HG03378 (cell line): ENCODE measurements at regions not wholly inside any gene's neighbourhood (a gene's known extent, or its start where the extent isn't known, plus 50 kb on each side); places are given as distances from the start of the nearest gene placed in this dataset.

ENCODE experiments used
- ATAC-seq: cut with Tn5 transposase; IDR thresholded peaks from one replicate; pipeline ENCODE4 v1.9.1; 2021; ENCODE audit warnings: mild to moderate bottlenecking, moderate library complexity; ENCODE audit not compliant: unreplicated experiment

DNA sequence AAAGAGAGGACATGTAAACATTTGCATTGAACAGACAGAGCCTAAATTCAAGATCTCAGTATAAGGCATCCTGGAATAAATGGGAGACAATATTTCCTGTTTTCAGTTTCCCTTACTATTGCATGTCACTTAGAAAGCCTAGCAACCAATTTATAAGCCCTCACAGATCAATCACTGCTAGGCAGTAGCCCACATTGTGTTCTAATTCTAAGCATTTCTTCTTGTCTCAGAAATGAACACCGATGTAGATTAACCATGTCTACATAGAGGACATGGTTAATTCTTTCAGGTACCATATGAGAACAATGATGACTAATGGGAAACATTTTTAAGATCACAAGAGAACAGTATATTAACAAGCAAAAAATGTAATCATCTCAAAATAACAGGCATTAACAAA, 79.6 kb upstream of the HMHB1 start:
- ATAC-seq, result no peak

DNA sequence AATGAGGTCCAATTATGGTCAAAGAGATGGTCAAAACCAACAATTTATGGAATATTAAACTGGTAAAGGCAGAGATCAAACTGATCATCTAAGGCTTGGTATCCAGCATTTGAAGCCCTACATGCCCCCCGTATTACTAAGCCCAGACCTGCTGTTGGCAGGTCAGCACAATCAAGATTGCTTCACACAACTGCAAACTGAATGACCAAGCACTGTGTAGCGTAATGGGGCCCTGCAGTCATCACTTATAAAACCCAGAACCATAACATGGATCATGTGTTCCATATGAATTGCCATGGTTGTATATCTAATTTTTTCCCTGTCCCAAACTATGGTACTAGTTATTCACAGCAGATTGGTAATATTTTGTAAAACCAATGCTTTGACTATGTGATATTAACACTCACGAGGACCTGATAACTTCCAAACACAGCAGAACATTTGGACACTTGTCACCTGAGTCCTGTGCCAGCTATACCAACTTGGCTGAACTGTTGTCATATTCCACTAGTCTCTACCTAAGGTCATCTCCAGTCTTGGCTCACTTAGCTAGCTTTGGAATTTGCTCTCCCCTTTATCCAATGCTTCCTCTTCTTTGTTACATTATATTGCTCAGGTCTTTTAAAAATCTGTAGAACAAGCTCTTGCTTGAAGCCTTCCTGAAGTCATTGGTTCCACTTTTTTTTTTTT, 81.7 kb upstream of the HMHB1 start:
- no peak for ATAC-seq

DNA sequence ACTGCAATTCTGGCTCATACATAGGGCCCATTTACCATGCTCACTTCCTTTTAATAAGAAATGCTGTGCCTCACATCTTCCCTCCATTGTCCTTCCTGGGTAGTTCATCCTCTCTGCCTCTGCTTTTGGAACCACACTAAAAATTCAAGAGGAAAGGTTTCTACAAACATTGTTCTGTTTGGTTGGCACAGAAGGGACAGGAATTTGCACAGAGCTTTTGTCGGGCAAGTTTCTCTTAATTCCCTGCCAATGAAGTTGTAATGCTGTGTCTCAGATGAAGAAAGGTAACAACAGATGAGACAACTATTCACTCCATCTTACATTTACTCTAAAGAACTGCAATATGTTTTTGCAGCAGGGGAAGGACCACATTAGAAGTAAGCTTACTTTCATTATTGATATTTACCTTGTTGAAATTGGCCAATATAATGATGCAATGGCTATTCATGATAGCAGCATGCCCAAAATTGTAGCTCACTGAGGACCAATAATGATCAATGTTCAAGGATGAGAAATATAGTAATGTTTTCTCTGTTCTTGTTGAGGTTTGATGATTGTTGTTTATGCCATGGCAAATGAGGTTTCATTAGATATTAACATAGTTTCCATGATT, 82.5 kb upstream of the HMHB1 start:
- ATAC-seq, result no peak

DNA sequence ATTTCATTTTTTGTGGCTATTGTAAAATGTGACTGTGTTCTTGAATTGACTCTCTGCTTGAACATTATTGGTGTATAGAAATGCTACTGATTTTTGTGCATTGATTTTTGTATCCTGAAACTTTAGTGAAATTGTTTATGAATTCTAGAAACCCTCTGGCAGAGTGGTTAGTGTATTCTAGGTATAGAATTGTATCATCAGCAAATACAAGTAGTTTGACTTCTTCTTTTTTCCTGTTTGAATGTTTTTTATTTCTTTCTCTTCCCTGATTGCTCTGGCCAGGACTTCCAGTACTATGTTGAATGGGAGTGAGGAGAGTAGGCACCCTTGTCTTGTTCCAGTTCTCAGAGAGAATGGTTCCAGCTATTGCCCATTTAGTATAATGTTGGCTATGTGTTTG, 88.8 kb upstream of the HMHB1 start:
- ATAC-seq, result no peak

DNA sequence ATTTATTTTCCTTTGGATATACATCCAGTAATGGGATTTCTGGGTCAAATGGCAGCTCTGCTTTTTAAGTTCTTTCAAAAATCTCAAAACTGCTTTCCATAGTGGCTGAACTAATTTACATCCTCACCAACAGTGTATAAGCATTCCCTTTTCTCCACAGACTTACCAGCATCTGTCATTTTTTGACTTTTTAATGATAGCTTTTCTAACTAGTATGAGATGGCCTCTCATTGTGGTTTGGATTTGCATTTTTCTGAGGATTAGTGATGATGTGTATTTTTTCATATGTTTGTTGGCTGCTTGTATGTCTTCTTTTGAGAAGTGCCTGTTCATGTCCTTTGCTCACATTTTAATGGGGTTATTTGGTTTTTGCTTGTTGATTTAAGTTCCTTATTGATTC, 90.0 kb upstream of the HMHB1 start:
- no peak for ATAC-seq

DNA sequence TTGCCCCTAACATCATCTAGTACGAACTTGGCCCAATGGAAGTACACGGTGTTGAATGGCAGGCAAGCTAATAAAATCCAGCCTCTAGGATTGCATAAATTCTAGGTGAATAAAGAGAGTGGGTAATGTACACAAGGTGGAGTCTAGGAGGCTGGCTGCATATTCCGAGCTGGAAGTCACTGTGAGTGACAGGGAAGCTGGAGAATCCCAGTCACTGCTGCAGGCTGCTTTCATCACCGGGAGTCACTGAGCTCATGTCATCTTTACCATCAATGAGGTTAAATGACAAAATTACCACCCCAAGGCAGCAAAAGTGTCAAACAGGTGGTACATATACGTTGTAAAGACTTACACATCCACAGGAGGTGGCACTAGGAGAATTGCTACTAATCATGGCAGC, 91.3 kb upstream of the HMHB1 start:
- ATAC-seq, result no peak

DNA sequence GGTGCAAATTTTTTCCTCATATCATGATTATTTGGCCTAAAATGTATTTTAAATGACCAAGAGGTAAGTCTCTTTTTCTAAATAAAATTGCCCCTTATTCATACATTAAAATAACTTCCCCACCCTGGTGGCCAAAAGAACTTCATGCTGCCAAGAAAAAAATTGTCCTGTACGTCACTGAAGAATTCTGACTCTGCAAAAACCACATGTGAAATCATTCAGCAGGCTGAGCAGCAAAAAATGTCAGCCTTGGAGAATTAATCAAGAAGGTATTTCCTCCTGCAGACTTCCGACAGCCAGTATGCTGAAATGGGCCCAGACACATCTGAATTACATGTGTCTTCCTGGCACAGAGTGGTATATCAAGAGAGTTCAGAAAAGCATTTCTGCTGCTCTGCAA, 94.6 kb upstream of the HMHB1 start:
- ATAC-seq, result no peak

DNA sequence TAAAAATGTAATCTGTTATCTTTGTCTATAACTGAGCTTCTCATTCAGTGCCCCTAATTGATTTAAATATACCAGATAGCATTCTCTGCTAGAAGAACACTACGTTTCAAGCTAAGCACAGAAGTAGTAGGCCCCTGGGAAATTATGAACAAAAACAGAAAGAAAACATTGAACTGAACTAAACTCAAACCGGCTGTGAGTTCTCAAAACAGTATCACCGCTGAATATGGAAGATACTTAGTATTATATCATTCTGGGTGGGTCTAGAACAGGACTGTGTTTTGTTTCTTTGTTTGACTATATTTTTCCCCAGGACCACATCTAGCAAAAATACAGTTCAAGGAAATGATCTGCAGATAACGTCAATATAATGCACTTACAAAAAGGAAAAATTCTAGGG, 95.1 kb upstream of the HMHB1 start:
- ATAC-seq, result no peak

DNA sequence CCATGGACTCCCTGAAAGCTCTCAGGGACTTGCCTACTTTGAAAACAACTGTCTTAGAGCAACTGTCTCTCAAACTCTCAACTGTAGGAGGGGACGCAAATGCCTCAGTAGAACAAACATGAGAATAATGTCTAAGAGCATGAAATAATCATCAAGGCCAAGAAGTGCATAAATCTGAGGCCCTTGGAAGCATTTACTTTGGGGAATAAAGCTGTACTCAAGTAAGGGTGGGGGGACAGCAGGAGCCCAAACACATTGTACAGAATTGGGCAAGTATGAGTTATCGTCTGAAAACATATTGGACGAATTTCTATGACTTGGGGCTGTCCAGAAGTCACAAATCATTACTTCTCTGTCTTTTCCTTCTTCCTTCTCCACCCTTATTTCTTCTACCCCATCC, 96.3 kb upstream of the HMHB1 start:
- no peak for ATAC-seq

DNA sequence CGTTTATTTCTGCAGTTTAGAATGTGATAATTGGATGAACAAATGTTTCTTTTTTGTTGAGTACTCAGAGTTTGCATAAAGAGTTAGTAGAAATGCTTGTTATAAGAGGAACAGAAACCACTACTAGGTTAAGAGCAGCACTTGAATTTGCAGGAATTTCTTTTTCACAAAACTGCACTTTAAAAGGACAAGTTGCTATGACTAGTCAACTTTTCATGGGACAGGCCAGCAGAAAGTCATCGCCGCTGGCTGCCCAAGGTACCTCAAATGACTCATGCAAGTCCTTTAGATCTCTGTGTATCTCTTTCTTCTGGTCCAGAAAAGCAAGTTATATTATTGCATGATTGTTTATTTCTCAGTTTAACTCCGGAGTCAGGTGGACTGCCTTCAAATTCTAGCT, 97.3 kb upstream of the HMHB1 start:
- ATAC-seq, result peak; percentile 64

DNA sequence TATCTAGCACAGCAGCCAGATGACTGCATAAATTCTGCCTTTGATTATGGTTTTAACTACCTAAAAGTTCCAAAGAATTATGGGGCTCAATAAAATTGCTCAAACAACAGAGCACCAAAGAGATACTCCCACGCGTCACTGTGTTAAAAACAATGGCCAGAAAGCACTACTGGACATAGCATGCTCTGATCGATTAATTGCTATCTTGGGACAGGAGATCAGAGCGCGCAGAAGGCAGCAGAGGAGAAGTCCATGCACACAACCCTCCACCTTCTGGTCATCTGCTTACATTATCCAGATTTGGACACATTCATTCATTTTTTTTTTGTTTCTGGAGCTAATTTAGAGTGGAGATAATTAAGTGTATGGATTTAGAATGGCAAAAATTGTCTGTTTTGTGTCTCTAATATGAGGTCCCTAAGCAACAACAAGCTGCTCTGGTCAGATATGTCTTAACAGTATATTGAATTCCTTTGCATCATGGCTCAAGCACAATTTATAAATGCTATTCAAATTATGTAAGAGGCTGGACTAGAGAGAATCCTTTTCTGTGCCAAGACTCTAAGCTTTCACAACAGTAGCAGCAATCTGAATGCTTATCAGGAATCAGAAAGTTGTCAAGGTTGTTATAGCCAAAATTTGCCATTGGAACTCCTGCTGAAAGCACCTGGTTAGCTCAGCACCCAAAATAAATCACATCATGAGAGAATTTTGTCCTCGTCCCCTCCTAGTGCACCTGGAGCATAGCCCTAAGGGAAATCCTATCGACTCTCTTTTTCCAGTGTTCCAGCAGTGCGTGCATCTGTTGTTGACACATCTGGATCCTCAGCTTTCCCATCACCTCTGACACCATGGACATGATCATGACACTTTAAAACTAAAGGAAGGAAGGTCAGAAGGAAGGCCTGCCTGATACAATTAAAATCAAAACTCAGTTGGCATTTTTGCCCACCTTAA, 98.6 kb upstream of the HMHB1 start:
- no peak for ATAC-seq

DNA sequence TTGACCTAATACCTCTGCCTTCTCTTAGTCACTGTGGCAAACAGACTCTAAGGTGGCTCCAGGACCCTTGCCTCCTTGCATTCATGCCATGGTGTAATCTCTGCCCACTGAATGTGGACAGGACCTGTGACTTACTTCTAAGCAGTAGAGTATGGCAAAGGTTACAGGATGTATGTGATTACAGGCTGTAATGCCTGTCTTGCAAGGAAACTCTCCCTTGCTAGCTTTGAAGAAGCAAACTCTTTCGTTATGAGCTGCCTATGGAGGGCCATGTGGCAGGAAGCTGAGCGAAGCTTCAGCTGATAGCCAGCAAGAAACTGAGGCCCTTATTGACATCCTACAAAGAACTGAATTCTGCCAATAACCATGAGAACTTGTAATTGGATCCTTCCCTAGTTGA, 103.3 kb upstream of the HMHB1 start:
- ATAC-seq, result no peak

DNA sequence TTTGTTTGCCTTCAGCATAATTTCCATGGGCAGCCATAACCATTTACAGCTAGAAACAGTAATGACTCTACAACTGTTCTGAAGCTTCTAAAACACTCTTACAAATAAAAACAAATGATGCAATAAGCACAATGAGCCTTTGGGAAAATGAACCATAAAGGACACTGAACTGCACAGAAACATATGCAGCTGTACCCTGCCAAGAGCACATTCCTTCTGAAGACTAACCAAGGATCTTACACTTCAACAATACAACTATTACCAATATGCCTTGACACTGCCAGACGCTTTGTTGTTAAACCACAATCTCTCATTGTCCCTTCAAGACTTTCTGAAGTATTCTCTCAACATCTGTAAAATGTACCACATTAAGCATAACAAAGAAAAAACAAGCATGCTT, 104.2 kb upstream of the HMHB1 start:
- ATAC-seq, result no peak

DNA sequence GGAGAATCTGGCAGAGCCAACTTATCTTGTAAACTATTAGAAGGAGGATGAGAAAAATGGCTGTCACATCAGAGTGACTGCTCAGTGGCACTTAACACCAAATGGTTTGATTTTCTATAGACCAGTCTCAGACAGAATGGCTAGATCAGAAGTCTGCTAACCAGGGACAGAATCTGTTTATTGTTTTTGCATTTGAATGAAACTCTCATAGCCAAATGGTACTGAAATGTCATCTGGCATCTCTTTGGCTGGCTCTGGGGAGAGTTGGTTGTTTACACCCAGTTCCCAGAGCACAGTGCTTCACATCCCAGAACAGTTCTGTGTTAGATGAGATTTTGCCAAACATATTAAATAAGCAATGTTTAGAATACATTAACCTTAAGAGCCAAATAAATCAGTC, 106.6 kb upstream of the HMHB1 start:
- ATAC-seq, result no peak

DNA sequence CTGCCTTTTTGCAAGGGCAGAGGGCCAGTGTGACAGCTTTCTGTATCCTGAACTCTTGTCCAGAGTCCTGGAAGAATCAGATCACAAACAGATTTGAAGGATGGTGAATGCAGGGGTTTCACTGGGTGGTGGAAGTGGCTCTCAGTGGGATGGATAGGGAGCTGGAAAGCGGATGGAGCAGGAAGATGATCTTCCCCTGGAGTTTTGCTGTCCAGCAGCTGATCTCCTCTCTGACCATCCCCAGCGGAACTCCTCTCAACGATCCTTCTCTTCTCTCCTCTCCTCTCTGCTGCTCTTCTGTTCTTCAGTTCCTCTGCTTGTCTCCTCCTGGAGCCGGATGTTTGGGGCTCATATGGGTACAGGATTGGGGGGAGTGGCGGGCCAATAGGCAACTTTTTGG, 108.3 kb upstream of the HMHB1 start:
- no peak for ATAC-seq

DNA sequence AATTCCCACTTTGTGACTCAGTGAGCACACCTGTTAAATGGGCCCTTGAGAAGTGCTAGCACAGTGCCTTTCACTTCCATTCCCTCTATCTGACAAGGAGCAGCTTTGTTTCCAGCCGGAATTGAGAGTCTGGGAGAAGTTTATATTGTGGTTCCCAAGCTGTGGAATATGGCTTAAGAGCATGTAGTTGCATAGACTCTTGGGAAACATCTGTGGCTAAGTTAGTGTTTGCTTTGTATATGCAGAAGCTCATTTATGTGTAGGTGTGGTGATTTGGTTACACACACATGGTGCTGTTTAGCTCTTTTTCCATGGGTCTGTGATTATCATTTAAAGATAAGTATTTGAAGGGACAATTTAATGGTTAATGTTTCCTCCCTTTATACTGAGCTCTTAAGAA, 110.5 kb upstream of the HMHB1 start:
- ATAC-seq, result no peak

DNA sequence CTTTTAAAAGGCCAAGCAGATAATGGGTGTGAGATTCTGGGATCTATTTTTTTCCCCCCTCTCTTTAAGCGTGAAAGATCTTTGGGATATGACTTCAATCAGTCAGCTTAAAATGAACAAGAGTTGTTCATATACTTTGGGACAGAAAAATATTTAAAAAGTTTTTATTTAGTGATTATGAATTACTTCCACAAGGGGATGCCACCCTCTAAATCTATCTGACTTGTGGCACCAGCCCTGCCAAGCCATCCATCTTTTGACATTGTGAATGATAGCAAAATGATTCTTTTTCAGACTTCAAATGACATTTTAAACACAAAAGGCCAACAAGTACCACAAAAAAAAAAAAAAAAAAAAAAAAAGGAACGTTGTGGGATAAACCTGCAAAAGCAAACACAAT, 111.0 kb upstream of the HMHB1 start:
- no peak for ATAC-seq

DNA sequence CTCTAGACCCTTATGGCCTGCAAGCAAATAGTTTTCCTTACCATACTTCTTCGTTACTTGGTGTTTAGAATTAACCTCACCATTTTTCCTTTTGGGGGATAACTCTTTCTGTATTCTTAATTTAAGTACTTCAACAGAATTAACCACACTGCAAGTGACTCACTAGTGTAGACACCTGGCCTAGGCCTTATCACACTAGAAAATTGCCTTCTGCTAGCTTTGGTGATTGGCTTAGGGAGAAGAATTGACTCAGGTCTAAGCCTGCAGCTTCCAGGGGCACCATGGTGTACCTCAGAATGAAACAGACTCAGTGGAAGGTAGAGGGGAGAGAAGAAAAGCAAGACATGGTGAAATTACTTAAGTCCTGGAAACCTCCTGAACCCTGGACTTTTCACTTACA, 112.8 kb upstream of the HMHB1 start:
- no peak for ATAC-seq

DNA sequence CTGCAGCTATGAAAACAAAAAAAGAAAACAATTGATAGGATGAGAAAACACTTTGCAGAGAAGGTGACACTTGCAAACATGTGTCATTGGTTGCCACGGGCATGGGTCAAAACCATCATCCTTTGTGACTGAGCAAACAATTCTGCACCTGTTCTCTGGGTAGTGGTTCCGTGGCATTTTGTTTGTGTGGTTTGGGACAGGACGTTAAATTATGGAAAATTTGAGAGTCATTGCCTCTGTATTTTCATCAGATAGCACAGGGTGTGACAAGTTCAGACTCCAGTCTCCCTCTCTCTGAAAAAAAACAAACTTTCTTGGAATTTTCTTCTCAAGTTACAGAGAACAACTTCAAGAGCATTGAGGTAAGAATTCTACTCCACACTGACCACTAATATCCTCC, 113.4 kb upstream of the HMHB1 start:
- ATAC-seq, result no peak

DNA sequence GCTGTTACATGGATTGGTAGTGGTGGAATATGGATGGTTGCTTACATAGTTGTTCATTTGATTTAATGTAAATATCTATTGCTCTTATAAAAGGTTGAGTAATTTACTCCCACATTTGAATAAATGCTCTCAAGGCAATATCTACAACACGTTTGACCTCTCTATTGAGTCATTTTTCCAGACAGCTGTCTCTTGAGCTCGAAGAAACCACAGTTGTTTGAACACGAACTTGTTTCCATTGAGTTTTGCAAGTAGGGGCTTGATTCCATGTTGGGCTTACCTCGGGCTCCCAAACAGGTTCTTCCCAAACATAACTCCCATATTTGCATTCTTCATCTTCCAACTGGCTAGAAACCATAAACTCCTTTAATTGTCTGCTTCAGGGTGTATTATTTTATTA, 115.0 kb upstream of the HMHB1 start:
- no peak for ATAC-seq

DNA sequence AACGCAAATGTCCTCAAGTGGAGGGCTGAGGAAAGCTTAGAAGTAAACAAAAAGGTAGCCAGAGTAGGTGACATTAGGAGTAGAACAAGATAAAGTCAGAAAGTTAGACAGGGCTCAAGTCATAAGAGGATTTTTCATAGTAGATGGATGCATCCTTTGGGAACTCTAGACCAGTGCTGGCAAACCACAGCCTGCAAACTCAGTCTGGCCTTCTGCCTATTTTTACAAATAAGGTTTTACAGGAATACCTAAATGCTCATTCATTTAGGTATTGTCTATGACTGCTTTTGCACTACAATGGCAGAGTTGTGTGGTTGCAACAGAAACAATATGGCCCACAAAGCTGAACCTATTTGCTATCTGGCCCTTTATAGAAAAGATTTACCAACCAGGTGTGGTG, 116.0 kb upstream of the HMHB1 start:
- ATAC-seq, result no peak

DNA sequence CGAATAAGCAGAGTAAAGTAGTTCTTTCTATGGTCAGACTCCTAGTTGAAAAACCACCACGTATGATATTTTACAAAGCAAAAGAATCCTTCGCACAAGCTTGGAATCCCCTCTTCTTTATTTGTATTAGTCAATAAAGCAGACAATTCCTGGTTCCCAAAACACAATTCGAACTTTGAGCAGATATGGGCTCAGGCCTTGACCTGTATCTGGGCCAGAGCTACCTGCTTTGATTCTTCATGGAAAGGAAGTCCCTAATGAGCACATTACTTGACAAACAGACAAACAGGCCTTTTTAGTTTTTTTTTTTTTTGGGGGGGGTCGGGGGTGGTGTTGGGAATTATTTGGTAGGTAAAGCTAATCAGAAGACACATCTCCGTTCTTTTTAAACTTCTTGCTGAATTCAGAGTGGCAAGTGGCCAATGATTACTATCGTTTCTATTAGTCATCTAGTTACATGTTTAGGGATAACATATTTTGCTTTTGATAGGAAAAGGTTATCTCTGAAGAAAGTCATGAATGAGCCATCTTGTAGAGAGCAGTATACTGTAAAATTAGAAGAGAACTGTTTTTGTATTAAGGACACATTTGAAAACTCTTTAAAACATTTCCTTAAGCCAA, 116.6 kb upstream of the HMHB1 start:
- ATAC-seq, result no peak
